Activated CD4-positive, alpha-beta T cell treated with anti-CD3 and anti-CD28 coated beads, Interleukin-2, amount 50 U/mL, for 16 hours (primary cell): ENCODE measurements at regions not wholly inside any gene's neighbourhood (a gene's known extent, or its start where the extent isn't known, plus 50 kb on each side); places are given as distances from the start of the nearest gene placed in this dataset.

ENCODE experiments used
- DNase-seq: peaks from one replicate; pipeline ENCODE4 v3.0.0-alpha.2; 2020

- no peak for DNase-seq
Observed at GRCh38 chr4:11732155-11732554, 303.5 kb upstream of the HS3ST1 start.

- DNase-seq: no peak
Observed at GRCh38 chr4:11730545-11730944, 301.9 kb upstream of the HS3ST1 start.

- DNase-seq: no peak
Observed at GRCh38 chr4:11729548-11729947, 300.9 kb upstream of the HS3ST1 start.

GRCh38 chr4:11727903-11728564, 299.3 kb upstream of the HS3ST1 start:
- no peak for DNase-seq

GRCh38 chr4:11724731-11725130, 296.0 kb upstream of the HS3ST1 start:
- no peak for DNase-seq

- DNase-seq: no peak
Observed at GRCh38 chr4:11722223-11722622, 293.5 kb upstream of the HS3ST1 start.

GRCh38 chr4:11720292-11720691, 291.6 kb upstream of the HS3ST1 start:
- no peak for DNase-seq

- no peak for DNase-seq
Observed at GRCh38 chr4:11719879-11720278, 291.2 kb upstream of the HS3ST1 start.

- no peak for DNase-seq
Observed at GRCh38 chr4:11715753-11716521, 287.2 kb upstream of the HS3ST1 start.

GRCh38 chr4:11710453-11711093, 281.9 kb upstream of the HS3ST1 start:
- DNase-seq: no peak

GRCh38 chr4:11704186-11704830, 275.6 kb upstream of the HS3ST1 start:
- DNase-seq: no peak

- no peak for DNase-seq
Observed at GRCh38 chr4:11702886-11703557, 274.3 kb upstream of the HS3ST1 start.

- no peak for DNase-seq
Observed at GRCh38 chr4:11701966-11702725, 273.5 kb upstream of the HS3ST1 start.

GRCh38 chr4:11700751-11701226, 272.1 kb upstream of the HS3ST1 start:
- DNase-seq: no peak

GRCh38 chr4:11698846-11699590, 270.3 kb upstream of the HS3ST1 start:
- DNase-seq: no peak

GRCh38 chr4:11698033-11698432, 269.3 kb upstream of the HS3ST1 start:
- no peak for DNase-seq

- DNase-seq: no peak
Observed at GRCh38 chr4:11693693-11694092, 265.0 kb upstream of the HS3ST1 start.

- DNase-seq: no peak
Observed at GRCh38 chr4:11691236-11691635, 262.5 kb upstream of the HS3ST1 start.

GRCh38 chr4:11687727-11688126, 259.0 kb upstream of the HS3ST1 start:
- DNase-seq: no peak

GRCh38 chr4:11685481-11685880, 256.8 kb upstream of the HS3ST1 start:
- DNase-seq: no peak
